ENCODE measurements at regions not wholly inside any gene's neighbourhood (a gene's known extent, or its start where the extent isn't known, plus 50 kb on each side); places are given as distances from the start of the nearest gene placed in this dataset.
"Not testable (repeated sequence)": the region's sequence is repeated elsewhere in the genome, so short reads cannot be mapped to it uniquely, and the experiment has no call there.

- DNase-seq: no peak
Observed at GRCh38 chrX:45630078-45630477, 429.4 kb upstream of the DIPK2B start.

GRCh38 chrX:45628041-45628440 is 427.4 kb upstream of the DIPK2B start:
- no peak for DNase-seq

- DNase-seq: no peak
Observed at GRCh38 chrX:45623266-45623665, 422.6 kb upstream of the DIPK2B start.

GRCh38 chrX:45622538-45622937 is 421.9 kb upstream of the DIPK2B start:
- DNase-seq: no peak

GRCh38 chrX:45622042-45622423 is 421.4 kb upstream of the DIPK2B start:
- no peak for DNase-seq

GRCh38 chrX:45621376-45622041 is 420.8 kb upstream of the DIPK2B start:
- no peak for DNase-seq

GRCh38 chrX:45619290-45619689 is 418.6 kb upstream of the DIPK2B start:
- no peak for DNase-seq

- DNase-seq: not testable (repeated sequence)
Observed at GRCh38 chrX:45615591-45615990, 414.9 kb upstream of the DIPK2B start.

GRCh38 chrX:45614853-45615252 is 414.2 kb upstream of the DIPK2B start:
- DNase-seq: no peak

GRCh38 chrX:45602151-45602550 is 401.5 kb upstream of the DIPK2B start:
- no peak for DNase-seq

- DNase-seq: no peak
Observed at GRCh38 chrX:45601052-45601451, 400.4 kb upstream of the DIPK2B start.

- no peak for DNase-seq
Observed at GRCh38 chrX:45598861-45599260, 398.2 kb upstream of the DIPK2B start.

GRCh38 chrX:45596188-45596808 is 395.6 kb upstream of the DIPK2B start:
- DNase-seq: no peak

- DNase-seq: no peak
Observed at GRCh38 chrX:45592101-45592500, 391.4 kb upstream of the DIPK2B start.

GRCh38 chrX:45591650-45592049 is 391.0 kb upstream of the DIPK2B start:
- no peak for DNase-seq

GRCh38 chrX:45584717-45585116 is 384.0 kb upstream of the DIPK2B start:
- DNase-seq: no peak

GRCh38 chrX:45577361-45577760 is 376.7 kb upstream of the DIPK2B start:
- no peak for DNase-seq

- no peak for DNase-seq
Observed at GRCh38 chrX:45571453-45571852, 370.8 kb upstream of the DIPK2B start.

GRCh38 chrX:45566456-45566855 is 365.8 kb upstream of the DIPK2B start:
- no peak for DNase-seq

GRCh38 chrX:45557387-45557786 is 356.7 kb upstream of the DIPK2B start:
- no peak for DNase-seq

- no peak for DNase-seq
Observed at GRCh38 chrX:45554736-45555135, 354.1 kb upstream of the DIPK2B start.

- no peak for DNase-seq
Observed at GRCh38 chrX:45553417-45553816, 352.7 kb upstream of the DIPK2B start.

- not testable (repeated sequence) for DNase-seq
Observed at GRCh38 chrX:45546697-45547096, 346.0 kb upstream of the DIPK2B start.

- no peak for DNase-seq
Observed at GRCh38 chrX:45540181-45540580, 339.5 kb upstream of the DIPK2B start.

GRCh38 chrX:45537936-45538335 is 337.3 kb upstream of the DIPK2B start:
- no peak for DNase-seq
